IPS-18a (cell line): ENCODE measurements at regions not wholly inside any gene's neighbourhood (a gene's known extent, or its start where the extent isn't known, plus 50 kb on each side); places are given as distances from the start of the nearest gene placed in this dataset.

ENCODE experiments used
- H3K27ac ChIP-seq: one replicate; pipeline ENCODE4 v1.5.1; 2013; ENCODE audit warnings: low read length
- H3K27me3 ChIP-seq: one replicate; pipeline ENCODE4 v1.6.1; 2013; ENCODE audit warnings: mild to moderate bottlenecking, low read length; ENCODE audit not compliant: control insufficient read depth, insufficient read depth
- H3K36me3 ChIP-seq: one replicate; pipeline ENCODE4 v1.6.1; 2013; ENCODE audit warnings: low read depth, low read length; ENCODE audit not compliant: control insufficient read depth
- H3K4me1 ChIP-seq: one replicate; pipeline ENCODE4 v1.6.1; 2013; ENCODE audit warnings: low read depth, low read length; ENCODE audit not compliant: control insufficient read depth
- H3K4me3 ChIP-seq: one replicate; pipeline ENCODE4 v1.5.1; 2013; ENCODE audit warnings: low read length
- H3K9ac ChIP-seq: one replicate; pipeline ENCODE4 v1.6.1; 2013; ENCODE audit warnings: mild to moderate bottlenecking, low read length, moderate library complexity
- H3K9me3 ChIP-seq: one replicate; pipeline ENCODE4 v1.6.1; 2013; ENCODE audit warnings: low read depth, low read length; ENCODE audit not compliant: control insufficient read depth

- no peak overlapping the region for H3K9ac ChIP-seq
- no peak overlapping the region for H3K4me3 ChIP-seq
- H3K36me3 ChIP-seq: no peaks in the 10 kb centered on the region
- H3K9me3 ChIP-seq: no peaks in the 10 kb centered on the region
- H3K4me1 ChIP-seq: peaks cover 10% of the 10 kb centered on the region
- H3K27ac ChIP-seq: no peak overlapping the region
- no peaks in the 10 kb centered on the region for H3K27me3 ChIP-seq
Measured at GRCh38 chr1:193545171-193545570, 358.8 kb upstream of the B3GALT2 start.

- Histone ChIP-seq H3K9ac (no peak overlapping the region), H3K9me3 (no peaks in the 10 kb centered on the region), H3K4me1 (peaks cover 10% of the 10 kb centered on the region), H3K4me3 (no peak overlapping the region), H3K36me3 (no peaks in the 10 kb centered on the region), H3K27ac (no peak overlapping the region), H3K27me3 (no peaks in the 10 kb centered on the region)
Measured at GRCh38 chr1:193543259-193543658, 356.8 kb upstream of the B3GALT2 start.

- Histone ChIP-seq H3K27me3 (no peaks in the 10 kb centered on the region), H3K27ac (no peak overlapping the region), H3K4me3 (no peak overlapping the region), H3K9me3 (no peaks in the 10 kb centered on the region), H3K4me1 (peaks cover 10% of the 10 kb centered on the region), H3K9ac (no peak overlapping the region), H3K36me3 (no peaks in the 10 kb centered on the region)
Measured at GRCh38 chr1:193542690-193543089, 356.3 kb upstream of the B3GALT2 start.

- Histone ChIP-seq H3K4me3 (no peak overlapping the region), H3K27me3 (no peaks in the 10 kb centered on the region), H3K27ac (no peak overlapping the region), H3K9ac (no peak overlapping the region), H3K9me3 (no peaks in the 10 kb centered on the region), H3K36me3 (no peaks in the 10 kb centered on the region), H3K4me1 (peaks cover 10% of the 10 kb centered on the region)
Measured at GRCh38 chr1:193540511-193540910, 354.1 kb upstream of the B3GALT2 start.

GRCh38 chr1:193539731-193540459 lies 353.5 kb upstream of the B3GALT2 start:
- no peak overlapping the region for H3K27ac ChIP-seq

GRCh38 chr1:193538680-193539079 lies 352.3 kb upstream of the B3GALT2 start:
- H3K4me1 ChIP-seq: peaks cover 10% of the 10 kb centered on the region
- no peaks in the 10 kb centered on the region for H3K9me3 ChIP-seq
- no peak overlapping the region for H3K9ac ChIP-seq
- H3K36me3 ChIP-seq: no peaks in the 10 kb centered on the region
- no peaks in the 10 kb centered on the region for H3K27me3 ChIP-seq
- H3K4me3 ChIP-seq: no peak overlapping the region
- H3K27ac ChIP-seq: no peak overlapping the region

More at GRCh38 chr1:193539731-193540459, 353.5 kb upstream of the B3GALT2 start:
- Histone ChIP-seq H3K4me3 (no peak overlapping the region), H3K9ac (no peak overlapping the region), H3K27me3 (no peaks in the 10 kb centered on the region), H3K9me3 (no peaks in the 10 kb centered on the region), H3K36me3 (no peaks in the 10 kb centered on the region), H3K4me1 (peaks cover 10% of the 10 kb centered on the region)

GRCh38 chr1:193538003-193538354 lies 351.6 kb upstream of the B3GALT2 start:
- Histone ChIP-seq H3K4me1 (peaks cover 5% of the 10 kb centered on the region), H3K27me3 (no peaks in the 10 kb centered on the region), H3K36me3 (no peaks in the 10 kb centered on the region), H3K4me3 (no peak overlapping the region), H3K9ac (no peak overlapping the region), H3K9me3 (no peaks in the 10 kb centered on the region), H3K27ac (no peak overlapping the region)

- Histone ChIP-seq H3K27ac (no peak overlapping the region), H3K27me3 (no peaks in the 10 kb centered on the region), H3K9ac (no peak overlapping the region), H3K9me3 (no peaks in the 10 kb centered on the region), H3K4me1 (no peaks in the 10 kb centered on the region), H3K4me3 (no peak overlapping the region), H3K36me3 (no peaks in the 10 kb centered on the region)
Measured at GRCh38 chr1:193537266-193538002, 351.0 kb upstream of the B3GALT2 start.

- H3K27me3 ChIP-seq: no peaks in the 10 kb centered on the region
- no peaks in the 10 kb centered on the region for H3K4me1 ChIP-seq
- H3K36me3 ChIP-seq: no peaks in the 10 kb centered on the region
- no peaks in the 10 kb centered on the region for H3K9me3 ChIP-seq
- H3K9ac ChIP-seq: no peak overlapping the region
- no peak overlapping the region for H3K4me3 ChIP-seq
- H3K27ac ChIP-seq: no peak overlapping the region
Measured at GRCh38 chr1:193533853-193534252, 347.4 kb upstream of the B3GALT2 start.

- Histone ChIP-seq H3K27ac (no peak overlapping the region), H3K27me3 (no peaks in the 10 kb centered on the region), H3K36me3 (no peaks in the 10 kb centered on the region), H3K9me3 (no peaks in the 10 kb centered on the region), H3K4me1 (no peaks in the 10 kb centered on the region), H3K4me3 (no peak overlapping the region), H3K9ac (no peak overlapping the region)
Measured at GRCh38 chr1:193525917-193526710, 339.7 kb upstream of the B3GALT2 start.

GRCh38 chr1:193525411-193525810 lies 339.0 kb upstream of the B3GALT2 start:
- no peak overlapping the region for H3K4me3 ChIP-seq
- no peaks in the 10 kb centered on the region for H3K36me3 ChIP-seq
- H3K4me1 ChIP-seq: no peaks in the 10 kb centered on the region
- no peak overlapping the region for H3K27ac ChIP-seq
- H3K27me3 ChIP-seq: no peaks in the 10 kb centered on the region
- no peak overlapping the region for H3K9ac ChIP-seq
- no peaks in the 10 kb centered on the region for H3K9me3 ChIP-seq
